K562 (cell line): ENCODE measurements at regions not wholly inside any gene's neighbourhood (a gene's known extent, or its start where the extent isn't known, plus 50 kb on each side); places are given as distances from the start of the nearest gene placed in this dataset.

Experiments used
- ARID4B ChIP-seq: sonication (generic); formaldehyde crosslinking; IDR thresholded peaks from 2 replicates; pipeline ENCODE4 v1.8.0; 2022; ENCODE audit warnings: mild to moderate bottlenecking, missing genetic modification reagents
- CTCFL ChIP-seq: IDR thresholded peaks from 2 replicates; pipeline ENCODE4 v1.6.1; 2011; ENCODE audit warnings: borderline replicate concordance, low read depth, mild to moderate bottlenecking, moderate library complexity, low read length; ENCODE audit not compliant: insufficient read depth, poor library complexity, severe bottlenecking
- FOXO4 ChIP-seq: fragments of 450-650 bp; formaldehyde crosslinking; IDR thresholded peaks from 2 replicates; pipeline ENCODE4 v1.4.0; 2020; ENCODE audit warnings: mild to moderate bottlenecking, moderate library complexity
- UBTF ChIP-seq, 2 experiments: IDR thresholded peaks; 2 replicates each; pipeline ENCODE4 v1.6.1; 2012; ENCODE audit warnings: improper control_type of control experiment in 2 of 2, low read depth in 2 of 2, low read length in 2 of 2, borderline replicate concordance in 1 of 2
- ZNF511 ChIP-seq: sonication (generic); formaldehyde crosslinking; IDR thresholded peaks from 2 replicates; pipeline ENCODE4 v1.8.0; 2022; ENCODE audit warnings: mild to moderate bottlenecking, missing genetic modification reagents

- TF ChIP-seq CTCFL (no peak), FOXO4 (no peak), UBTF (IDR thresholded peaks at IDR 0.05; ENCODE audit: borderline replicate concordance in 1 of 2, low read depth in 2 of 2, low read length in 2 of 2) (no peak), ZNF511 (CRISPR knock-in tag) (no peak), ARID4B (CRISPR knock-in tag) (no peak)
These were observed 262.6 kb downstream of the TNS1 start (continued) for GRCh38 chr2:217740178-217740577.
